GM21526 (cell line): ENCODE measurements at regions not wholly inside any gene's neighbourhood (a gene's known extent, or its start where the extent isn't known, plus 50 kb on each side); places are given as distances from the start of the nearest gene placed in this dataset.

Experiments used
- ATAC-seq: cut with Tn5 transposase; IDR thresholded peaks from one replicate; pipeline ENCODE4 v1.9.1; 2021; ENCODE audit warnings: moderate library complexity; ENCODE audit not compliant: unreplicated experiment, low FRiP score

DNA sequence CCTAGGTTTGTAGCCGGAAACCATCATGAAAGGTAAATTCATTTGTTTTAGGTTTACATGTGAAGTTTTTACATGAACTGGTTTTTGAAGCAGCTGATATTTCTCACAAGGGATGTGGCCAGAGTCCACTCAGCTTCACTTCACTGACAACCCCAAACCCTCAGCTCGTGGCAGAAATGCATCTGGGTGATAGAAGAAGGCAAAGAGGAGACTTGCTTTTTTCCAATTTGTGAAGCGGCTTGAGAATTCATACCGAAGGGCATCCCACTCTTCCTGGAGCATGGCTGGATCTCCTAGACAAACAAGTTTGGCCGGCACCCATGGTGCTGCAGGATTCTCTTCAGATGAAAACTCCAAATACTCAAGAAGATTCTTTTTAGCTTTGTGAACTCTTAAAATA, 392.8 kb upstream of the CNR1 start:
- no peak for ATAC-seq

DNA sequence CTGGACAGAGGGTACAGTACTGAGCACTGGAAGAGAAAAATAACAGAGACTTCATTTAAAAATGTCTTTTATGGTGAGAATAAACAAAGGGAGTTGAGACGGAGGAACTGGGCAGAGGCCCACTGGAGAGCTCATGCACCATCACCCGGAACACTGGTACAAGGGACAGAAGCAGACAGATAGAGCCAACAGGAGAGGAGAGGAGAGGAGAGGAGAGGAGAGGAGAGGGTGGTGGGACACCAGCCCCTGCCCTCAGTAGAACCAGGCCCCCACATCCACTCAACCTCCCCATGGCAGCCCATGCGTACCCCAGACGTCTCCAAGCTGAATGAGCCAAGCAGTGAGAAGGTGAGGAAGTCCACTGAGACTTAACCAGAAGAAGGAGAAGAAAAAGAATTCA, 390.5 kb upstream of the CNR1 start:
- no peak for ATAC-seq

DNA sequence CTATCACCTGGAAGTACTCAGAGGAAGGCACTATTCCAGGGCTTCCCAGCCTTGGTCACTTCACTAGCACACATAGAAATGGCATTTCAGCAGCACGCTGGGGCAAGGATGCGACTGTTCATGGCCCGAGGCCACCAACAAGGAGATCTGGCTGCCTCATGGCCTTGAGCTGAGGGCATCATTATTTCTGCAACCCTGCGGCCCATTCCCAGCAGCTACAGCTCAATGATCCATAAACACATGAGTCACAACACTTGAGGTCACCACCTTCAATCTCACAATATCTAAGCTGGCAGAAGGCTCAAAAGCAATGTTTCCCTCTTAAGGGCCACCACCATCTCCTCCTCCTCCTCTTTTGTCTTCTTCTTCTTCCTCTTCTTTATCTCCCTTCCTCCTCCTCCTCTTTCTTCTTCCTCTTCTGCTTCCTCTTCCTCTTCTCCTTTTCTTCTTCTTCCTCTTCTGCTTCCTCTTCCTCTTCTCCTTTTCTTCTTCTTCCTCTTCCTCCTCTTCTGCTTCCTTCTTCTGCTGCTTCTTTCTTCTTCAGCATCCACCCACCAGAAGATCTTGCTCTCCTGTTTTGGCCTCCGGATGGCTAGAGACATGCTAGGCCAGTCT, 382.9 kb upstream of the CNR1 start:
- ATAC-seq: no peak

DNA sequence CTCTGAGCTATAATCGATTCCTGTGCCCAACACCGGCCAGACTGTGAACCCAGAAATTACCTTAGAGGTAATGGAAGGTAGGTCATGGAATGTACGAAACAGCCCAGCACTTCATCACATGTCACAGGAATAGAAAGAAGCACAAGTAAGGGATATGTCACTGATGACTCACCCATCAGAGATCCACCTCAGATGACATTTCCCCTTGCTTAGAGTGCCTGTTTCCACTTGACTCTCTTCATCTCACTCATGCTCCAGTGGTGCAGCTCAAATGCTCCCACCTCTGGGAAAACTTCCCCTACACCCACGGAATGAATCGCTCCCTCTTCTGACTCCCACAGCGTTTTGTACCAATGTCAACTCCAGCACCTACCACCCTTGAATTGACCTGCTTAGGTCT, 381.6 kb upstream of the CNR1 start:
- ATAC-seq: no peak

DNA sequence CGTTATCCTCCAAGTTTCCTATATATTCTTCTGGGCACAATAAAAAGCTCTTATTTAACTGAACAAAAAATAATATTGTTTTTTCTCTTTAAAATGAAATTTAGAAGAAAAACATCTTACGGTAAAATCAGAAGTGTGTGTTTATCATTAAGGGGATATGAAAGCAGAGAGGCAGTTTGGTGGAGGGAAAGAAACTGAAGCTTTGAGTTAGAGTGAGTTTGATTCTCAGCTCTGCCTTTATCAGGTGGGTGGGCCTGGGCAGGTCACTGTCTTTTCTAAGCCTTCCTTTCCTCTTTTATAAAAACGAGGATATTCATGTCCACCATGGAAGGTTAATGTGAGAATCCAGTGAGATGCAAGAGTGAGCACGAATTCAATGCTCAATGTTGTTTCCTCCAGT, 379.8 kb upstream of the CNR1 start:
- ATAC-seq: no peak

DNA sequence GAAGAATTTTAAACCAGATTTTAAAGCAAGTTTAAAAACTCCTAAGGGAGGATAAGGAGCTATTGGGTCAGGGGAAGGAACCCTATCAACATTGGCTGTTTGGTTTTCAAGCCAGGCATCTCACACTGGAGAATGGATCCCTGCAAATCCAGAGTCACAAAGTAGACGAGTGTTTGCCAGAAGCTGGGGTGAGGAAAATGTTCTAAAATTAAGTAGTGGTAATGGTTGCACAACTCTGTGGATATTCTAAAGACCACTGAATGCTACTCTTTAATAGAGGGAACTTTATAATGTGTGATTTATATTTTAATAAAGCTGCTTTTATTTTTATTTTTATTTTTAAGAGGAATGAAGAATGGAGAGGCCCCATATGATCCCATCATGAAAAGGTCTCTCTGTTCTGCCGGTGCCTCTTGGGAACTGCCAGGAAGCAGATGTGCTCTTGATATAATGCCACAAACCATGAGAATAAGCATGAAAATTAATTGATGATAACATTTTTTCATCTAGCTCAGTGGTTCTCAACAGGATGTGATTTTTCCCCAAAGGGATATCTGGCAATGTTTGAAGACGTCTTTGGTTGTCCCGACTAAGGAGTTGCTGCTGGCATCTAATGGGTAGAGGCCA, 379.0 kb upstream of the CNR1 start:
- no peak for ATAC-seq

DNA sequence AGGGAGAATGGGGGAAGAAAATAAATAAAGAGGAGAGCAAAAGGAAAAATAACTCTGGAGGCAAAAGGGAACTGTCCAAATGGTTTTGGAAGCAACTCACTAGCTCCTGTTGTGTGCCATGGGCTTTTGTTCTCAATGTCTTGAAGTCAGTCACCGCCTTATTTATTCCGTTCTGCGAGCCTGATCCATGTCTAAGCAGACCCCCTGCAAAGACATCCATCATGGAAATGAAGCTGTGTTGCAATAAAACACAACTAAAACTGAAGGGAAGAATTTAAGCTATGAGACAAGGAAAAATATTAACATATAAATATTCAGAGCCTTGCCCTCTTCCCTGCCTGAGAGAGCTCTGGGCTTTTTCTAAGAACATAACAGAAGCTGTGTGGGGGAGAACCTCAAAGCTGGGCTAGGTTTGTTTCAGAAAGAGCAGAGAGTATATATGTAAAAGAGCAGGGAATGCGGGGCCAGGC, 373.2 kb upstream of the CNR1 start:
- no peak for ATAC-seq

DNA sequence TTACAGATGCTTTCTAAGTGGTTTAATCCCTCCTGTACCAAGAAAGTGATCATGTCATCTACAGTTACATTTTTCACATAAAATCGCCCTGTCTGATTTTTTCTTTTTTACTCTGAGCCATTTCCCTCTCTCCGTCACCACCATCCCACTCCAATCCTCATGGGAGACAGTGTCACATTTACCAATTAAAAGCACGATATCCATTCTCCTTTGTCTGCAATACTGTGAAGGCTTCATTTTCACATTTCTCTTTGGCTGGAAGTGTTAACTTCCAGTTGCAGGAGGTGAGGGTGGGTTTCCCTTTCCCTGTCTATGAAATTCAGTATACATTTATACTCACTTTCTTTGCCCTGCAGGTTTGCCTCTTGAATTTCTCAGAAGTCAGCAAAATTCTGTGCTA, 372.7 kb upstream of the CNR1 start:
- ATAC-seq: no peak

DNA sequence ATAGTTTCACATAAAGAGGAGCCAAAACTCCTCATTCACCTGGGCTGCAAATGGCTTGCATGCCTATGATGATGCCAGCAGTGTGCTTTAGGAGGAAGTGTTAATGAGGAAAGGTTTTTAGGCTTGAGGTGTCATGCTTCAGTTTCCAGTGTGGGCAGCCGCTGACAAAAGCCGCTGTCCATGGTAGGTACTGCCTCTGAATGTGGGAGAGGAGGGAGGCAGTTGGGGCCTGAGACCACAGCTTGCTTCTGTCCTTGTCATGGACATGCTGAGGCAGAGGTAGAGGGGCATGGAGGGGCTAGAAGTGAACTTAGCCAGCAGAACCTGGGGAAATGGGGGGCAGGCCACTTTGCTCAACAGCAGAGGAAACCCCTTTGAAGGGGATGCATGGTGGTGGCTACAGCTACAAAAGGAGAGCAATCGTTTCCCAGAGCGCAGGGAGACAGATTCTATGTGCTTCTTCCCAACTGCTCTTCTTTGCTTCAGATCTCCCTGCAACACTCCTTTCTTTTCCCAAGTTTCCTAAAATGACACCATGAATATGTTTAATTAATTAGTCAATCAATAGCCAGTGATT, 372.1 kb upstream of the CNR1 start:
- no peak for ATAC-seq

DNA sequence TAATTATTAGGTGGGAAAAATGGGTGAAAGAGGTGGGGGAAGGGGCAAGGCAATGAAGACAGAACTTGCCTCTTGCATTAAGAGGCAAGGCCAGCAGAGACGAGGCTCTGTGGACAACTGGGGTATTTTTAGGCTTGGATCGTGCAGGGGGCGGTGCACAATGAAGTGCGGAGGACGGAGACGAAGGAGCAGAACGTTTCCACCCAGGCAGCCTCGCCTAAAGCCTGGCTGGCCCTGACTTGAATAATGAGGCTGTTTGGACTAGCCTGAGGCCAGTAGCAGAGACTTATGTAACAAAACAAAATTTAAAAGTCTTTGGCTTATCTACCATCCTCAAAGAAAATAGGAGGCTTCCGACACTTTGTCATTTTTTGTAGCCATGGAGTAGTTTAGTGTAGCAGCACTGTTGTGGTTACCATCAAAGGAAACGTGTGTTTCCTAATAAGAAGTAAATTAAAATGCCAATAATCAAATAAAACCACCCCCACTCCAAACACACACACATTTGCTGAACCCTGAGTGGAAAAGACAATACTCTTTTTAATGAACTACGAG, 370.0 kb upstream of the CNR1 start:
- no peak for ATAC-seq

DNA sequence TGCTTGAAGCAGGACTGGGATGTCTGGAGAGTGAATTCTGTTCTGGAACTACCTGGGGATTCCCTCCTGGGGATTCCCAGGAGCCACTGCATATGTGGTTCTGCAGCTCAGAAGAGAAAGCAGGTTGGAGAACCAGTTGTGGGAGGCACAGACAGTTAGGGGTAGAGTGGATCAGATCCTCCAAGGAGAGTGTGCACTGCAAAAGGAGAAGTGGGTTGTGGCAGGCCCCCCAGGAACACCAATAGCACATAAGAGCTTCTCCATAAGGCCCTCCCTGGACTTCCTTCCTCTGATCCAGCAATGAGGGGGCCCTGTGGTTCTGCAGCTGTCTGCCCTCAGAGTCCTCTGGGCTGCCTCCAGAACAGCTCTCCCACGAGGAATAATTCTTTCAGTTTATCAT, 369.2 kb upstream of the CNR1 start:
- ATAC-seq: no peak

DNA sequence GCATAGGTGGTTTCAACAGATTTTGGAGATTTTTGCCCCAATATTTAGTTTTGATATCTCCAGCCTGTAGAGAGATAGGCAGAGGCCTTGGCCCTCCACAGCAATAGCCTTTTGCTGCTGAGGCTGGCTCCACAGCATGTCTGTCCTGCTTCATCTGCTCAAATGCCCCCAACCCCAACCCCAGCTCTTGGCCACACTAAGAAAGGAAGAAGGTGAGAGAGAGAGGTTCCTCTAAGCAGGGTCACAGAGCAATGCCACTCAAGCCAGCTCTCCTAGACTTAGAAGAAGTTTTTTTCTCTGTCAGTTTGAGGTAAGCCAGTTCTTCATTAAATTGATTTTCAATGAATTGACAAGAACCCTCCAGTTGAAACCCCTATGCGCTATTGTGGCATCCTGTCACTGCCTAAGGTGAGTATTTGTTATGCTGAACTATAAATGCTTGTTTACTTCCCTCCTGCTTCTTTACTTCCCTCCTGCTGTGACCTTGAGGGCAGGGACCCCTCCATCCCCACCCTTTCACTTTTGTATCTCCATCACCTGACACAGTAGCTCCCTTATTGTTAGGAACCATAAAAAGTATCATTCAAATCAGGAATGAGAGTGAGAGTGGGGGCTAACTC, 366.2 kb upstream of the CNR1 start:
- no peak for ATAC-seq

DNA sequence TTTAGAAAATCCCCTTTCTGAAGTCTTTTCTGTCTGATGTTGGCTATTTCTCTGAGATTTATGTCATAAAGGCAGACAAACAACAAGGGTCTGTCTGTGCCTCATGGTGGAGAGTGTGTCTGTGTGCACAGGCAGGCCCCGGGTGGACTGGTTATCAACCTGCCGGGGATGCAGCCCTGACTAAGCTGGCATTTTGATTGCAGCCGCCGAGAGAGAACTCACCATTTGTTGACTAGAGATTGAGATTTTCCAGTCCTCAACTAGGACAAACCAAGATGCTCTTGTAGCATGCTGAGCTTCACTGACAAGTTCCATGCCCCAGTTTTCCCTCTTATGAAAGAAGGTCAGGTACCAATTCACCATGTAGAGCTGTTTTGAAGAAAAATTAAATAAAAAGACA, 363.6 kb upstream of the CNR1 start:
- ATAC-seq: no peak

DNA sequence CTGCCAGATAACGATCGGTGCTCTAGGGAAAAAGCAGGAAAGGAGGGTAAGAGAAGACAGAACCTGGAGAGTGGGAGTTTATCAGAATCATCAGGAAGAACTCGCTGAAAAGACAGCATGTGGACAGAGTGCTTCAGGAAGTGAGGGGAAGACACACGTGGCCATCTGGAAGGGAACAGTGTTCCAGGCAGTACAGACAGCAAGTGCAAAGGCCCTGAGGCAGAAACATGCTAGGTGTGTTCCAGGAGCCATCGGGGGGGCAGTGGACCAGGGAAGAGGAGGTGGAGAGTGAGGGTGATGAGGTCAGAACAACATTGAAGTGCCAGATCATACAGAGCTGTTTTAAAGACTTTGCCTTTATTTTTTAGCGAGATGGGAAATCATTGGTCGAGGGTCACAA, 354.3 kb upstream of the CNR1 start:
- no peak for ATAC-seq

DNA sequence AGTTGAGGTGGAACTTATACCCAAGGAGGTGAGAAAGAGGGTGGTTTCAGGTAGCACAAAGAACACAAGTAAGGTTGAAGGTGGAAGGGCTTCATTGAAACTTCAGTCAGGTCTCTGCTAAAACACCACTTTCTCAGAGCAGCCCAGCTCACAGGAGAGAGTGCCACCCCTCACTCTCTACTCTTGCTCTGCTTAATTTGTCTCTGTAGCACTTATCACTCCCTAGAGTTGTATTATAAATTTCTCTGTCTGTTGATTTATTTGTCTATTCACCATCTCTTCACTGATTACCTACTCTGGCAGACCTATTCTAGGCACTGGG, 353.8 kb upstream of the CNR1 start:
- ATAC-seq: no peak

DNA sequence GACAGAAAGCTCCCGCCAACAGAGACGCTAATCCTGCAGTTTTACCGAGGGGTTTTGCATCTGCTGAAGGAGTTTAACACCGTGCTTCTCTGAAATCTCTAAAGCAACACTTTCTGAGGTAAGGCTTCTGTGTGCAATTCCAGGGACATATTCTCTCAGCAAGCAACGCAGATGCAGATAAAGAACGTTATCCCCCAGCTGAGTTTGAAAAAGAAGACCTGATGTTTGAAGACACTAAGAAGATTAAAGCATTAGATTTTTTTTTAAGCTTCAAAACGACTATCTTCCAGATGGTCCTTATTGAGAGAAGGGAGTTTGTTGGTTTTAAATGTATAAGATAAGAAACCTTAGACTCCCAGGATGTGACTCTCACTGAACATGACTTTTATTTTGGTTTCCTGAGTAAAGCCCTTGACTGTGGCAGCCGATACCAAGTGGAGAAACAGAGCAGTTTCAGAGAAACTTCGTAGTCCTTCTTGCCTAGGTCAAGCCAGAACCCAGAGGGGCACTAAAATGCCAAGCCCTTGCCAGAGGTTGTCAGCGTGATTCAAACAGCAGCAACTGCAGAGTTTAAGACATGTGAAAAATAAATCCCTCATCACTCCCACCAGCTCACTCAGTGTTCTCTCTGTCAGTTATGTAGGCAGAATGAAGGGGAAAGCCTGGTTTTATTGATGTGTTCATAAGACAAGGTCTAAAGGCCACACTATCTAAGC, 353.3 kb upstream of the CNR1 start:
- no peak for ATAC-seq

DNA sequence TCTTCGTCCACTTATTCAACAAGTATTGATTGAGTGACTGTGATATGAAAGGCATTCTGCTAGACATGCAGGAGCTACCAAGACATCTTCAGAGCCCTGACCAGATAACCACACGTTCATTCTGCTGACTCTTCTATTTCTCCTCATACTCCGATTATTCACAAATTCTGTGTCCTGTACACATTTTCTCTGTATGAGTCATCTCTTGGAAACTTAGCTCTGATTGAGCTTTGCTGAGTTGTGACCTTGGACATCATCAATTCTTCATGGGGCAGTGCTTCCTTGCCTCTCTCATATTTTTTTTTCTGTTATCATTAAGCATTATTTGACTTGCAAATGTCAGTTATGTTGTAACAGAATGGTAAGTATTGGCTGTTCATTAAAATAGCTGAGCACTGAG, 351.6 kb upstream of the CNR1 start:
- no peak for ATAC-seq

DNA sequence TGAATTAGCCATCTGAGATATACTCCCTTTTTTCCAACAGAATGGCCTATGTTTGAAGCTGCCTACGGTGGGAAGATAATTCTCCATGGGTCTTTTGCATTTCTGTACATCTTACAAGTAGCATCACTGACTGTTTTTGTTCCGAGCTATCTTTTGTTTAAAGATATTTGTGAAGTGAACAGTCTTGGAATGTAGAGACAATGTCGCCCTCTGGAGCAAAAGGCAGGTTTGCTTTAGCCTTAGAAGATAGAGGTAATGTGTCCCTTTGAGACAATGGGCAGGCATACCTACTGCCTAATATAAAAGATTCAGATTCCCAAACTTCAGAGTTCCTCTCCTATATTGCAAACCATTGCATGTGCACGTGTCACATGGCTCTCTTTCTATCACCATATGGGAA, 347.8 kb upstream of the CNR1 start:
- no peak for ATAC-seq

DNA sequence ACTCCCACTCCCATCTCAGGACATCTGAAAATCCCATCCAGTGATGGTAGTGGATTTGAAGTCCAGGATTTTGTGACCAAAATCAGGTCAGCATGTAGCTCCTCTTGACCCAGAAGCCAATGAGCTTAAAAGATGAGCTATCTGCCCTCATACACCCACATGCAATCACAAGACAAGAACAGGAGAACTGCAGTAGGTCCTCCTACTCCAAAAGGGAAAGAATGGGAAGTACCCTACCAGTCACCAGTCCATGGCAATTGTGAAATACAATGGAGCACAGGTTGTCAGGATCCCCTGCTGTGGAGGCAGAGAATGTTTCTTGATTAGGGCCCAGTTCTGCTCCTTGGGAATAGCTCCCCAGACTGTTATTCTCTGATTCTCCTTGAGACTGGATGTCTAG, 347.3 kb upstream of the CNR1 start:
- ATAC-seq: no peak

DNA sequence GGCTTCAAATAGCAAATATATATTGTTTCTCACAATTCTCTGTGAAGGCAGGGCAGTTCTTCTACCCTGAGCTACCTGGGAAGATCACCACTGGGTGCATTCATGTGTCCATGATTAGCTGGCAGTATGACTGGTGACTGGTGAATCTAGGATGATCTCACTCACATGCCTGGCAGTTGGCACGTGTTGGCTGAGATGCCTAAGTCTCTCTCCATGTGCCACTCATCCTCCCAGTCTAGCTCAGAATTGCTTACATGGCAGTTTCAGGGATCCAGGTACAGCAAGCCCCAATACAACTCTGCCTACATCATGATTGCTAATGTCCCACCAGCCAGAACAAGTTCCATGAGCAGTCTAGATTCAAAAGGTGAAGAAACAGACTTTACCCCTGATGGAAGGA, 346.8 kb upstream of the CNR1 start:
- no peak for ATAC-seq

DNA sequence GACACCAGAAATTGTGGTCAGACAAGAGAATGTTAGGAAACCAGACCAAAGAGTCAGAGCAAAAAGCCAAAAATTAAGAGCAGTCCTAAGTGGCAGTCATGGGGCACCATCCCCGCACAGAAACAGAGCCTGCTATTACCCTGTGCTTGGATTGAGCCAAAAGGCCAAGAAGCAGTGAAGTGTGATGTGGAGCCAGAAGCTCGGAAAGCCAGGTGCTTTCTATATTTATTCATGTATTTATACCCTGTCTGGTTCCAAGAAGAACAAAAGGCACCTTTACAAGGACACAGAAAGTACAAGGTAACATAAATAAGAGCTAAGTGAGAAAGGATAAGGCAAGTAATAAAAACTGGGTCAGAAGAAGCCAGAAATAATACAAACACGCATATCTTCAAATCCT, 336.2 kb upstream of the CNR1 start:
- ATAC-seq: no peak
